ENCODE measurements at regions not wholly inside any gene's neighbourhood (a gene's known extent, or its start where the extent isn't known, plus 50 kb on each side); places are given as distances from the start of the nearest gene placed in this dataset.
"Not testable (repeated sequence)": the region's sequence is repeated elsewhere in the genome, so short reads cannot be mapped to it uniquely, and the experiment has no call there.

- DNase-seq (ENCODE audit: low spot score) = no peak
- no peak overlapping the region for H3K4me3 ChIP-seq
- H3K4me1 ChIP-seq (replicated peaks) = no peaks in the 10 kb centered on the region
- H3K9me3 ChIP-seq = no peaks in the 10 kb centered on the region
- no peaks in the 10 kb centered on the region for H3K27me3 ChIP-seq (replicated peaks; ENCODE audit: insufficient read depth)
- TF ChIP-seq CTCF (IDR thresholded peaks at IDR 0.05) (no peak), POLR2A (IDR thresholded peaks at IDR 0.05) (no peak), POLR2AphosphoS5 (IDR thresholded peaks at IDR 0.05) (no peak)
- intact Hi-C loops (cut with DNase I) = no loop called here
- no peaks in the 10 kb centered on the region for H3K36me3 ChIP-seq
- 89% methylated on average over 3 of the region's 3 CpGs for WGBS
- no peak overlapping the region for H3K27ac ChIP-seq
Observed at GRCh38 chr10:55943403-55943802, 417.7 kb downstream of the ZWINT start.

GRCh38 chr10:55929291-55929690 lies 431.8 kb downstream of the ZWINT start:
- Histone ChIP-seq H3K4me1 (replicated peaks) (no peaks in the 10 kb centered on the region), H3K27me3 (replicated peaks; ENCODE audit: insufficient read depth) (no peaks in the 10 kb centered on the region), H3K4me3 (no peak overlapping the region), H3K36me3 (no peaks in the 10 kb centered on the region), H3K9me3 (no peaks in the 10 kb centered on the region), H3K27ac (no peak overlapping the region)
- 79% methylated on average over 1 of the region's 1 CpG for WGBS
- intact Hi-C loops (cut with DNase I) = no loop called here
- no peak for TF ChIP-seq CTCF (IDR thresholded peaks at IDR 0.05)
- TF ChIP-seq POLR2AphosphoS5 (IDR thresholded peaks at IDR 0.05) = no peak
- no peak for TF ChIP-seq POLR2A (IDR thresholded peaks at IDR 0.05)
- DNase-seq (ENCODE audit: low spot score) = no peak

- H3K4me3 ChIP-seq; H3K27ac ChIP-seq; H3K4me1 ChIP-seq (replicated peaks); H3K27me3 ChIP-seq (replicated peaks; ENCODE audit: insufficient read depth); DNase-seq (ENCODE audit: low spot score); H3K9me3 ChIP-seq; H3K36me3 ChIP-seq; intact Hi-C loops (cut with DNase I): not testable (repeated sequence)
- whole genome bisulfite sequencing = 78% methylated on average over 25 of the region's 25 CpGs
Observed at GRCh38 chr10:55899472-55900147, 461.4 kb downstream of the ZWINT start.

- DNase-seq (ENCODE audit: low spot score) = no peak
- TF ChIP-seq CTCF (IDR thresholded peaks at IDR 0.05) = no peak
- TF ChIP-seq POLR2A (IDR thresholded peaks at IDR 0.05) = no peak
- TF ChIP-seq POLR2AphosphoS5 (IDR thresholded peaks at IDR 0.05) = no peak
- no peaks in the 10 kb centered on the region for H3K27me3 ChIP-seq (replicated peaks; ENCODE audit: insufficient read depth)
Observed at GRCh38 chr10:55897490-55897921, 463.6 kb downstream of the ZWINT start.

GRCh38 chr10:55892276-55892675 lies 468.8 kb downstream of the ZWINT start:
- H3K27me3 ChIP-seq (replicated peaks; ENCODE audit: insufficient read depth) = no peaks in the 10 kb centered on the region
- H3K9me3 ChIP-seq = no peaks in the 10 kb centered on the region
- no peak for DNase-seq (ENCODE audit: low spot score)
- WGBS = 70% methylated on average over 1 of the region's 1 CpG
- no peak overlapping the region for H3K27ac ChIP-seq
- no peak overlapping the region for H3K4me3 ChIP-seq
- TF ChIP-seq CTCF (IDR thresholded peaks at IDR 0.05) (no peak), POLR2A (IDR thresholded peaks at IDR 0.05) (no peak), POLR2AphosphoS5 (IDR thresholded peaks at IDR 0.05) (no peak)
- intact Hi-C loops (cut with DNase I) = no loop called here
- no peaks in the 10 kb centered on the region for H3K4me1 ChIP-seq (replicated peaks)
- no peaks in the 10 kb centered on the region for H3K36me3 ChIP-seq

More at GRCh38 chr10:55897490-55897921, 463.6 kb downstream of the ZWINT start:
- Histone ChIP-seq H3K36me3 (no peaks in the 10 kb centered on the region), H3K9me3 (no peaks in the 10 kb centered on the region), H3K4me3 (no peak overlapping the region), H3K4me1 (replicated peaks) (no peaks in the 10 kb centered on the region), H3K27ac (no peak overlapping the region)
- 56% methylated on average over 3 of the region's 3 CpGs for WGBS
- intact Hi-C loops (cut with DNase I) = no loop called here

Measured in prostate gland (tissue), 2 donors.